ENCODE measurements at regions not wholly inside any gene's neighbourhood (a gene's known extent, or its start where the extent isn't known, plus 50 kb on each side); places are given as distances from the start of the nearest gene placed in this dataset.

DNA sequence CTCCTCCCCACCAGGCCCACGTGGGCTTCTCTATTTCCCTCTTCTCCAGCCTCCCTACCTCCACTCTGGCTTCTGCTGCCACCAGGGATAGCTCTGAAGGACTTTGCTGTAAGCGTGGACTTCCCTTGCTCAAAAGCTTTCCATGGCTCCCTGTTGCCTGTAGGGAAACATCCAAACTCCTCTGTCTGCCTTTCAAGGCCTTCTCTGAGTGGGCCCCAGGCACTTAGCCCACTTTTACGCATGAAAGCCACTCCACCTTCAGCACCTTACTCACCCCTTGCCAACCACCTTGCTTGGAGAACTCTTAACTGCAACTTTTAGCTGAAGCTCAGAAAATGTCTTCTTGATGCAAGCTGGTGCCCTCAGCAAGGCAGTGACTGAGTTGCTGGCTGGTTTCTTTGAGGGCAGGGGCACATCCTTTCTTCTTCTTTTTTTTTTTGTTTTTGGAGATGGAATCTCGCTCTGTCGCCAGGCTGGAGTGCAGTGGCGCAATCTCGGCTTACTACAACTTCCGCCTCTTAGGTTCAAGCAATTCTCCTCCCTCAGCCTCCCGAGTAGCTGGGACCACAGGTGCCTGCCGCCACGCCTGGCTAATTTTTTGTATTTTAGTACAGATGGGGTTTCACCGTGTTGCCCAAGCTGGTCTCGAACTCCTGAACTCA is 52.0 kb upstream of the DLX4 start:
- no peak for DNase-seq (ENCODE audit: low read depth)
- H3K4me3 ChIP-seq (ENCODE audit: low read depth, low read length) = no peak overlapping the region
- in situ Hi-C loops (cut with HindIII; ENCODE audit: low sequenced_read_pairs) = no loop called here
- TF ChIP-seq, protein P1, sequence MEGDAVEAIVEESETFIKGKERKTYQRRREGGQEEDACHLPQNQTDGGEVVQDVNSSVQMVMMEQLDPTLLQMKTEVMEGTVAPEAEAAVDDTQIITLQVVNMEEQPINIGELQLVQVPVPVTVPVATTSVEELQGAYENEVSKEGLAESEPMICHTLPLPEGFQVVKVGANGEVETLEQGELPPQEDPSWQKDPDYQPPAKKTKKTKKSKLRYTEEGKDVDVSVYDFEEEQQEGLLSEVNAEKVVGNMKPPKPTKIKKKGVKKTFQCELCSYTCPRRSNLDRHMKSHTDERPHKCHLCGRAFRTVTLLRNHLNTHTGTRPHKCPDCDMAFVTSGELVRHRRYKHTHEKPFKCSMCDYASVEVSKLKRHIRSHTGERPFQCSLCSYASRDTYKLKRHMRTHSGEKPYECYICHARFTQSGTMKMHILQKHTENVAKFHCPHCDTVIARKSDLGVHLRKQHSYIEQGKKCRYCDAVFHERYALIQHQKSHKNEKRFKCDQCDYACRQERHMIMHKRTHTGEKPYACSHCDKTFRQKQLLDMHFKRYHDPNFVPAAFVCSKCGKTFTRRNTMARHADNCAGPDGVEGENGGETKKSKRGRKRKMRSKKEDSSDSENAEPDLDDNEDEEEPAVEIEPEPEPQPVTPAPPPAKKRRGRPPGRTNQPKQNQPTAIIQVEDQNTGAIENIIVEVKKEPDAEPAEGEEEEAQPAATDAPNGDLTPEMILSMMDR (IDR thresholded peaks at IDR 0.05; ENCODE audit: low read depth, low read length, missing control alignments) = no peak

DNA sequence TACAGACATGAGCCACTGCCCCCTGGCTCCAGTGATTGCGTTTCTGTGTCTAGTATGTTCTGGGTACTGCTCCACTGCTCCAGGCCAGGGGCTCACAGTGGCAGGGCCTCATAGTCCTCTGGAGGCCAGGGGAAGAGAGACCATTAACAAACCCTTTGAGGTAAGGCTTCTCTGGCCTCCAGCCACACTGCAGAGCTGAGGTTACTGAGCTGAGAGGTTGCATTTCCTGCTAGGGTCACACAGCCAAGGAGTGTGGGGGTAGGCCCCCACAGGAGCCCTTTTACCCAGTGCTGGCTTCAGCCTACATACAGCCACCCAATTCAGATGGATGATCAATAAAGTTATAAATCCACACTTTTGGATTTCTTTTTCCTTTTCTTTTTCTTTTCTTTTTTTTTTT is 50.4 kb upstream of the DLX4 start:
- TF ChIP-seq, protein P1 (IDR thresholded peaks at IDR 0.05; ENCODE audit: low read depth, low read length, missing control alignments) = no peak
- in situ Hi-C loops (cut with HindIII; ENCODE audit: low sequenced_read_pairs) = no loop called here
- no peak for DNase-seq (ENCODE audit: low read depth)
- no peak overlapping the region for H3K4me3 ChIP-seq (ENCODE audit: low read depth, low read length)
